ENCODE measurements at regions not wholly inside any gene's neighbourhood (a gene's known extent, or its start where the extent isn't known, plus 50 kb on each side); places are given as distances from the start of the nearest gene placed in this dataset.

- no peak for ATAC-seq
- no peak for TF ChIP-seq CTCF (IDR thresholded peaks at IDR 0.05)
- Histone ChIP-seq H3K27me3 (no peaks in the 10 kb centered on the region), H3K4me1 (no peaks in the 10 kb centered on the region), H3K9me3 (peaks cover 0 to 6% of the 10 kb centered on the region in 2 donors), H3K27ac (no peak overlapping the region), H3K4me3 (no peak overlapping the region), H3K36me3 (no peaks in the 10 kb centered on the region)
- intact Hi-C loops (cut with DNase I), result no loop called here
- DNase-seq, result no peak
These were observed 272.4 kb upstream of the SMIM31 start for GRCh38 chr4:164481306-164482091.

- Histone ChIP-seq H3K9me3 (peaks cover 0 to 4% of the 10 kb centered on the region in 2 donors), H3K4me3 (no peak overlapping the region), H3K27me3 (no peaks in the 10 kb centered on the region), H3K4me1 (no peaks in the 10 kb centered on the region), H3K27ac (no peak overlapping the region), H3K36me3 (no peaks in the 10 kb centered on the region)
- intact Hi-C loops (cut with DNase I), result no loop called here
- ATAC-seq, result no peak
- no peak for TF ChIP-seq CTCF (IDR thresholded peaks at IDR 0.05)
- DNase-seq, result no peak
These were observed 271.9 kb upstream of the SMIM31 start for GRCh38 chr4:164482092-164482404.

GRCh38 chr4:164482758-164483157 is 271.2 kb upstream of the SMIM31 start:
- H3K36me3 ChIP-seq, result no peaks in the 10 kb centered on the region
- ATAC-seq, result no peak
- no peaks in the 10 kb centered on the region for H3K4me1 ChIP-seq
- TF ChIP-seq CTCF (IDR thresholded peaks at IDR 0.05), result no peak
- intact Hi-C loops (cut with DNase I), result no loop called here
- DNase-seq, result no peak
- no peaks in the 10 kb centered on the region for H3K9me3 ChIP-seq
- no peaks in the 10 kb centered on the region for H3K27me3 ChIP-seq
- no peak overlapping the region for H3K27ac ChIP-seq
- no peak overlapping the region for H3K4me3 ChIP-seq

- H3K27ac ChIP-seq, result no peak overlapping the region
- H3K9me3 ChIP-seq, result no peaks in the 10 kb centered on the region
- H3K36me3 ChIP-seq, result no peaks in the 10 kb centered on the region
- H3K27me3 ChIP-seq, result no peaks in the 10 kb centered on the region
- ATAC-seq (no peak), DNase-seq (no peak)
- no peaks in the 10 kb centered on the region for H3K4me1 ChIP-seq
- H3K4me3 ChIP-seq, result no peak overlapping the region
- intact Hi-C loops (cut with DNase I), result no loop called here
- TF ChIP-seq CTCF (IDR thresholded peaks at IDR 0.05), result no peak
These were observed 270.2 kb upstream of the SMIM31 start for GRCh38 chr4:164483711-164484110.

GRCh38 chr4:164484551-164484950 is 269.4 kb upstream of the SMIM31 start:
- Histone ChIP-seq H3K36me3 (no peaks in the 10 kb centered on the region), H3K9me3 (no peaks in the 10 kb centered on the region), H3K27ac (no peak overlapping the region), H3K4me3 (no peak overlapping the region), H3K4me1 (no peaks in the 10 kb centered on the region), H3K27me3 (no peaks in the 10 kb centered on the region)
- ATAC-seq (no peak), DNase-seq (peak in 1 of 4 donors; percentile 44)
- TF ChIP-seq CTCF (IDR thresholded peaks at IDR 0.05), result no peak
- intact Hi-C loops (cut with DNase I), result no loop called here

Data from left lung (tissue), 4 donors.